Ascending aorta (tissue), 2 donors: ENCODE measurements at regions not wholly inside any gene's neighbourhood (a gene's known extent, or its start where the extent isn't known, plus 50 kb on each side); places are given as distances from the start of the nearest gene placed in this dataset.

Experiments
- DNase-seq, 2 donors: peaks; one replicate each; pipeline ENCODE4 v3.0.0-alpha.2; 2019; ENCODE audit warnings: low spot score in 2 of 2
- H3K27ac ChIP-seq, 2 donors: fragments of 200-600 bp; sonication (generic); one replicate each; pipeline ENCODE4 v1.5.1; 2016 to 2017; ENCODE audit warnings: mild to moderate bottlenecking in 1 of 2
- H3K27me3 ChIP-seq: fragments of 200-600 bp; sonication (generic); one replicate; pipeline ENCODE4 v1.5.1; 2017
- H3K36me3 ChIP-seq, 2 donors: fragments of 200-600 bp; sonication (generic); one replicate each; pipeline ENCODE4 v1.5.1; 2016
- H3K4me1 ChIP-seq, 2 donors: fragments of 200-600 bp; sonication (generic); one replicate each; pipeline ENCODE4 v1.5.1; 2016 to 2017; ENCODE audit warnings: mild to moderate bottlenecking in 1 of 2
- H3K4me3 ChIP-seq, 2 donors: fragments of 200-600 bp; sonication (generic); one replicate each; pipeline ENCODE4 v1.5.1; 2016 to 2017; ENCODE audit warnings: mild to moderate bottlenecking in 1 of 2
- H3K9me3 ChIP-seq, 2 donors: fragments of 200-600 bp; sonication (generic); one replicate each; pipeline ENCODE4 v1.5.1; 2016
- CTCF ChIP-seq, 3 experiments: fragments of 200-600 bp in 2 of 3; fragments of 450-650 bp in 1 of 3; sonication (generic) in 2 of 3; IDR thresholded peaks; one replicate each; pipeline ENCODE4 v1.5.1; 2016 to 2019; ENCODE audit warnings: antibody characterized with exemption in 3 of 3, mild to moderate bottlenecking in 1 of 3, moderate library complexity in 1 of 3
- intact Hi-C: fragments of 100-400 bp; cut with DNase I; formaldehyde crosslinking; loops from one replicate; pipeline ENCODE4 v1.15.1; 2023

DNA sequence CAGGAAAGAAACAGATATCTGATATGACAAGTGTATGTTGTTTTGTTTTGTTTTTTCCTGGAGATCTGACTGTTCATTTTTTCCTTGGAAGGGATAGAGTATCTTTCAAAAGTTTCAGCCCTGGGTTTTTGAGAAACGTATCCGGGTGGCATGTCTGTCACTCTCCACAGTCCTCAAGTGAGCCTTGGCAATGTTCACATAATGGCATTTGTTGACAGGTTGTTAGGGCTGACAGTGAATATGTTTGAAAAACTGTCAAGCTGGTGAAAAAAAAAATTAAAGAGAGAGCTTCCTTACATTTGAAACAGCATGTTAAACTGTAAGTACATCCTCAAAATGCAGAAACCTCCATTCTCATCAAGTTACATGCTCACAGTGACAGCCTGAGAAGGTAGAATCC is 113.0 kb upstream of the DYNLRB2 start:
- Histone ChIP-seq H3K4me1 (no peaks in the 10 kb centered on the region), H3K36me3 (no peaks in the 10 kb centered on the region), H3K4me3 (no peak overlapping the region), H3K9me3 (no peaks in the 10 kb centered on the region), H3K27me3 (no peaks in the 10 kb centered on the region), H3K27ac (no peak overlapping the region)
- no peak for DNase-seq
- TF ChIP-seq CTCF (IDR thresholded peaks at IDR 0.05), result no peak
- intact Hi-C loops, result no loop called here

- Histone ChIP-seq H3K27me3 (no peaks in the 10 kb centered on the region), H3K9me3 (no peaks in the 10 kb centered on the region), H3K27ac (no peak overlapping the region), H3K36me3 (no peaks in the 10 kb centered on the region), H3K4me3 (no peak overlapping the region), H3K4me1 (no peaks in the 10 kb centered on the region)
- no peak for DNase-seq
- intact Hi-C loops, result no loop called here
- no peak for TF ChIP-seq CTCF (IDR thresholded peaks at IDR 0.05)
Measured at GRCh38 chr16:80418517-80419355, 122.1 kb upstream of the DYNLRB2 start.

GRCh38 chr16:80417706-80418271 is 123.0 kb upstream of the DYNLRB2 start:
- Histone ChIP-seq H3K27me3 (no peaks in the 10 kb centered on the region), H3K9me3 (no peaks in the 10 kb centered on the region), H3K4me3 (no peak overlapping the region), H3K27ac (no peak overlapping the region), H3K4me1 (no peaks in the 10 kb centered on the region), H3K36me3 (no peaks in the 10 kb centered on the region)
- no peak for DNase-seq
- intact Hi-C loops, result no loop called here
- TF ChIP-seq CTCF (IDR thresholded peaks at IDR 0.05), result no peak

GRCh38 chr16:80408014-80408413 is 132.8 kb upstream of the DYNLRB2 start:
- Histone ChIP-seq H3K27me3 (no peaks in the 10 kb centered on the region), H3K36me3 (no peaks in the 10 kb centered on the region), H3K4me3 (no peak overlapping the region), H3K4me1 (no peaks in the 10 kb centered on the region), H3K27ac (no peak overlapping the region), H3K9me3 (no peaks in the 10 kb centered on the region)
- no peak for DNase-seq
- no peak for TF ChIP-seq CTCF (IDR thresholded peaks at IDR 0.05)
- intact Hi-C loops, result no loop called here

GRCh38 chr16:80407265-80407987 is 133.4 kb upstream of the DYNLRB2 start:
- TF ChIP-seq CTCF (IDR thresholded peaks at IDR 0.05), result no peak
- no peaks in the 10 kb centered on the region for H3K36me3 ChIP-seq
- no peaks in the 10 kb centered on the region for H3K4me1 ChIP-seq
- no peak overlapping the region for H3K4me3 ChIP-seq
- H3K27me3 ChIP-seq, result no peaks in the 10 kb centered on the region
- intact Hi-C loops, result no loop called here
- no peak for DNase-seq
- H3K27ac ChIP-seq, result no peak overlapping the region
- H3K9me3 ChIP-seq, result no peaks in the 10 kb centered on the region
